ENCODE measurements at regions not wholly inside any gene's neighbourhood (a gene's known extent, or its start where the extent isn't known, plus 50 kb on each side); places are given as distances from the start of the nearest gene placed in this dataset.
A peak's percentile ranks its signal among the peaks of the same experiment; 100 is the strongest.

DNA sequence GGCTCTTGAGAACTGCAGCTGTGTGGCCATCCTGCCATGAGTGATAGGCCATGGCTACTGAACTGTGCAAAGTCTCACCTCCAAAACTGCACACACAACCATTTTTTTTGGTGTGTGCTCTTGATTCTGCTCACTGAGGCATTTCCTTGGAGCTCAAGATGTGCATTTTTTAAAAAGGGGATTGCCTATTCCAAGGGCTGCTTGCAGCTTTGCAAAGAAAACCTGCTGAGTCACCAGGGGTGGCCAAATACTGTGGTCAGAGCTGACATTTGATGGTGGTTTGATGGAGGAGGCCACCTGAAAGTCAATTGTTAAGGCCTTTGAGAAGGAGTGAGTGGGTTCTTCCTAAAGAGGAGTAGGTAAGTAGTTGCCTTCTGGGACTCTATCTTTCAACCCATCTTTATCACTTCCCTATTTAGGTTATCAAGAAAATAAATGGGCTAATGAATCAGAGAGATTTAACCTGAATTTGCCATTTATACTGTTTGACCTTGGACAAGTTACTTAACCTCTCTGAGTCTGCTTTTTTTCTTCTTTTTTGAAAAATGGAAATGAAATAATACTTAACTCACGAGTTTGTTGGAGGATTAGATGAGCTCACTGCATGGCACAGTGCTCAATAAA is 87.9 kb downstream of the CHST2 start:
- DNase-seq (ENCODE audit: low read depth in 2 of 2) = peak in 1 of 2 donors; percentile 17

DNA sequence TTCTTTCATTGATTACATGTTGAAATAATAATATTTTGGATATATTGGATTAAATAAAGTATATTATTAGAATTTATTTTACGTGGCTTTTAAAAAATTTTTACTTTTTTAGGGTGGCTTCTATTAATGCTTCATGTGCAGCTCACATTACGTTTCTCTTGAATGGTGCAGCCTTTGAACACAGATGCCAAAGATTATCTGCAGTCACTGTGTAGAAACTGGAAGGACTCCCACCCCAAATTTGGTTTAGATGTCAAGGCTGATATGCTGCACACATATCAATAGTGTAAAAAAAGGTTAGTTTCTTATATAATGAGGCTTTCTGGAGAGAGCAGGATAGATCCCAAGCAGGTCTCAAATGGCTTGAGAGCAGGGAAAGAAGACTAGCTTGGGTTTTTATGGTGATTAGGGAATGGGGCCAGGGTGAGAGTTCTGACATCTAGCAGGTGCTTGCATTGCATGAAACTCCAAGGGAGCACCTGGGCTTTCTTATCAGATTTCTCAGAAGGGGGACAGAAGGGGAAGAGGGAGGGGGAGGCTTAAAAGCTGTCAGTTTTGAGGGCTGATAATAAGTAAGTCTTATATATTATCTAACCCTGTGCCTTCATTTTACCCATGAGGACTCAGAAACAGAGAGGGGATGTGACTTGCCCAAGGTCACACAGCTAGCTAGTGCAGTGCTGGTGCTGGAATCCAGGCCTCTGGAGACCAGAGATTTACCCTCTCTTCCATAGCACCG is 89.6 kb downstream of the CHST2 start:
- DNase-seq (ENCODE audit: low read depth in 2 of 2) = no peak

DNA sequence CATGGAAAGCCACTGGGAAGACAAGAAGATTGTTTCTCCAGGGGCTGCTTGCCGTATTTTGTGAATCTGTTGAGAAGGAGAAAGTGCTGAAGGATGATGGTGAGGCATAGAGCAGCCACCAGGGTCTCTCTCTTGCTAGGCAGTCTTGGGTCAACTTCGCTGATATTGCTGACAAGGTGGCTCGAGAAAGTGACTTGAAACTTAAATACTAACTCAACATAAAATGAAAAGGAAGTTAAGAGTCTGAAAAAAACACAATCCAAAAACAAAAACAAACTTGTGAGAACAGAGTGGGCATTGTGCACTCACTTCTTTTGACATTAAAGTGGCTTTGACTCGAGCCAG is 90.1 kb downstream of the CHST2 start:
- DNase-seq (ENCODE audit: low read depth in 2 of 2) = no peak

DNA sequence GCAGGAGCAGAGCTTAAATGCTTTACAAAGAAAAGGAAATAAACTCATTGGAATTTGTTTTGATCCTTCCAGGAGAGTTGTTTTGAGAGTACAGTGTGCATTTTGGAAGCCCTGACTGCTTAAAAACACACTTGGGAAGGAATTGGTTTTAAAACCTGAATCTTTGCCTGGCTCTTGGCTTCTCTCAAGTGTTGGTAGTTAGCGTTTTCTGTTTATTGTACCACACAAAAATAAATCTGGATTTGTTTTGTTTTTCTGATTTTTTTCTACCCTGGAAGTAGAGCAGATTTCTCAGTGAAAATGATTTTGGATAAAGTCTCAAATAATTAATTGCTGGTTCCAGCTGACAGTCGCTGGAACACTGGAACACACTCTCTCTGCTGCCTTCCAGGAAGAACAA is 90.6 kb downstream of the CHST2 start:
- DNase-seq (ENCODE audit: low read depth in 2 of 2) = no peak

DNA sequence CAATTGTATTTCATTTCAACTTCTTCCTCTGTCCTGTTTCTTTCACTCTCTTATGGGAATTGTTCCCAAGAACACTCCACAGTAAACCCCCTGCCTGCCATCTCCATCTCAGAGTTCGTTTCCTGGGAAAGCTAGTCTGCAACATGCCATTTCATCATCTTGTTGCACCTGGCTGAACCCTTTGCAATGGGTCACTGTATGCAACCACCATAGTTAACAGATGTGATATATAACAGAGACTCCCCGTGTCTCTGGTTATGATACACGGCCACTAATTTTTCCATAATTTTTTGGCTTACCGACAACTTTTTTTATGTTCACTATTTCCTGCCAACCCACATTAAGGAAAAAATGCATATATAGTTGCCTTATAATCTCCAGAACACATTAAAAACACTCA is 95.5 kb downstream of the CHST2 start:
- no peak for DNase-seq (ENCODE audit: low read depth in 2 of 2)
